ENCODE measurements at regions not wholly inside any gene's neighbourhood (a gene's known extent, or its start where the extent isn't known, plus 50 kb on each side); places are given as distances from the start of the nearest gene placed in this dataset.

DNA sequence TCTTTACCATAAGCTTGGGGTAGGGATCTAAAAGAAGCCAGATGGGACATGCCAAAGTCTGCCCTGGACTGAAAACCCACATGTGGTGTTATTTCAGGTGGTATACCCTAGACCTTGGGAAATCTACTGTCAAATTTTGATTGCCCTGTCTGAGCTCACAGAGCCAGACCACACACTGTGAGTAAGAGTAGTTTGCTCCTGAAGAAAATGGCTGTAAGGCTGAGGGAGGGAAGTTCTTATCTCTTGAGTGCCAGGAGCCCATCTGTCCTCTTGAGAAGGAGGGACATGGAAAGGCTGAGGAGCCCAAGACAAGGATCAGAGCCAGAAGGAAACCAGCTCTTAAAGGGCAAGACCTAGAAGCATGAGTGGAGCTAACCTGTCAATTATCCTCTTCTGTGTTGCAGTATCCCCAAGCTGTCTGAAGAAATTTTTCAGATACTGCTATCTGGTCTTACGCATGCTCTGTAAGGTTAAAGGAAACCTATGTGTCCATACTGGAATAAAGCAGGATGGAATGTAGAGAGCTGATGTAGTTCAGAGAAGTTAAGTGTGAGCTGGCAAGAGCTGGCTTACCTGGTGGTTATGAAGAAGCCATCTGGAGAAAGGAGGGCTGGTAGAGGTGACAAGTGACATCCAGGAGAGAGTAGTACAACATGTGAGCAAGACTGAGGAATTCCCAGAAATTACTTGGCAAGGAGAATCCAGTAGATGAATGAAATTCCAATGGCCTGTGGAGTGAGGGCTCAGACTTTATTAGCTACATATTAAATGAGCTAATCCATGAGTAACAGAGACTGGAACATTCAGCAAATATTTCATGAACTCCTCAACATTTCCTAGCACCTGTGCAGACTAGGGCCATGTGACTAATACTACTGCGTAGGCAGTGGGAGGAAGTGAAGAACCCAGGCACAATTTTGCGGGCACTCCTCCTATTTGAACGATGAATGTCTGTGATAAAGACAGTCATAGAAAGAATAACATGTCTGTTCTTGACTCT is 389.1 kb upstream of the KIF2A start:
- H3K4me3 ChIP-seq = no peak overlapping the region
- DNase-seq (ENCODE audit: low read depth in 1 of 2, low spot score in 1 of 2) = no peak
- peaks cover 6% of the 10 kb centered on the region for H3K4me1 ChIP-seq (ENCODE audit: low read depth)
- no peaks in the 10 kb centered on the region for H3K36me3 ChIP-seq
- H3K27me3 ChIP-seq = no peaks in the 10 kb centered on the region
- TF ChIP-seq, protein P1, sequence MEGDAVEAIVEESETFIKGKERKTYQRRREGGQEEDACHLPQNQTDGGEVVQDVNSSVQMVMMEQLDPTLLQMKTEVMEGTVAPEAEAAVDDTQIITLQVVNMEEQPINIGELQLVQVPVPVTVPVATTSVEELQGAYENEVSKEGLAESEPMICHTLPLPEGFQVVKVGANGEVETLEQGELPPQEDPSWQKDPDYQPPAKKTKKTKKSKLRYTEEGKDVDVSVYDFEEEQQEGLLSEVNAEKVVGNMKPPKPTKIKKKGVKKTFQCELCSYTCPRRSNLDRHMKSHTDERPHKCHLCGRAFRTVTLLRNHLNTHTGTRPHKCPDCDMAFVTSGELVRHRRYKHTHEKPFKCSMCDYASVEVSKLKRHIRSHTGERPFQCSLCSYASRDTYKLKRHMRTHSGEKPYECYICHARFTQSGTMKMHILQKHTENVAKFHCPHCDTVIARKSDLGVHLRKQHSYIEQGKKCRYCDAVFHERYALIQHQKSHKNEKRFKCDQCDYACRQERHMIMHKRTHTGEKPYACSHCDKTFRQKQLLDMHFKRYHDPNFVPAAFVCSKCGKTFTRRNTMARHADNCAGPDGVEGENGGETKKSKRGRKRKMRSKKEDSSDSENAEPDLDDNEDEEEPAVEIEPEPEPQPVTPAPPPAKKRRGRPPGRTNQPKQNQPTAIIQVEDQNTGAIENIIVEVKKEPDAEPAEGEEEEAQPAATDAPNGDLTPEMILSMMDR (IDR thresholded peaks at IDR 0.05; ENCODE audit: low read depth, low read length) = no peak
- no peaks in the 10 kb centered on the region for H3K9me3 ChIP-seq (ENCODE audit: low read depth)
- no peak overlapping the region for H3K27ac ChIP-seq

GRCh38 chr5:61918611-61919010 is 387.4 kb upstream of the KIF2A start:
- TF ChIP-seq, protein P1 (IDR thresholded peaks at IDR 0.05; ENCODE audit: low read depth, low read length) = no peak
- H3K4me3 ChIP-seq = no peak overlapping the region
- no peaks in the 10 kb centered on the region for H3K9me3 ChIP-seq (ENCODE audit: low read depth)
- no peak overlapping the region for H3K27ac ChIP-seq
- H3K36me3 ChIP-seq = no peaks in the 10 kb centered on the region
- peaks cover 6% of the 10 kb centered on the region for H3K4me1 ChIP-seq (ENCODE audit: low read depth)
- H3K27me3 ChIP-seq = no peaks in the 10 kb centered on the region
- DNase-seq (ENCODE audit: low read depth in 1 of 2, low spot score in 1 of 2) = no peak

GRCh38 chr5:61919920-61920319 is 386.1 kb upstream of the KIF2A start:
- Histone ChIP-seq H3K27me3 (no peaks in the 10 kb centered on the region), H3K9me3 (ENCODE audit: low read depth) (no peaks in the 10 kb centered on the region), H3K4me1 (ENCODE audit: low read depth) (peaks cover 6% of the 10 kb centered on the region), H3K4me3 (no peak overlapping the region), H3K36me3 (no peaks in the 10 kb centered on the region), H3K27ac (no peak overlapping the region)
- TF ChIP-seq, protein P1 (IDR thresholded peaks at IDR 0.05; ENCODE audit: low read depth, low read length) = no peak
- no peak for DNase-seq (ENCODE audit: low read depth in 1 of 2, low spot score in 1 of 2)

GRCh38 chr5:61924251-61924650 is 381.8 kb upstream of the KIF2A start:
- TF ChIP-seq, protein P1 (IDR thresholded peaks at IDR 0.05; ENCODE audit: low read depth, low read length) = no peak
- no peak for DNase-seq (ENCODE audit: low read depth in 1 of 2, low spot score in 1 of 2)
- Histone ChIP-seq H3K4me1 (ENCODE audit: low read depth) (no peaks in the 10 kb centered on the region), H3K36me3 (no peaks in the 10 kb centered on the region), H3K27me3 (no peaks in the 10 kb centered on the region), H3K27ac (no peak overlapping the region), H3K9me3 (ENCODE audit: low read depth) (no peaks in the 10 kb centered on the region), H3K4me3 (no peak overlapping the region)

DNA sequence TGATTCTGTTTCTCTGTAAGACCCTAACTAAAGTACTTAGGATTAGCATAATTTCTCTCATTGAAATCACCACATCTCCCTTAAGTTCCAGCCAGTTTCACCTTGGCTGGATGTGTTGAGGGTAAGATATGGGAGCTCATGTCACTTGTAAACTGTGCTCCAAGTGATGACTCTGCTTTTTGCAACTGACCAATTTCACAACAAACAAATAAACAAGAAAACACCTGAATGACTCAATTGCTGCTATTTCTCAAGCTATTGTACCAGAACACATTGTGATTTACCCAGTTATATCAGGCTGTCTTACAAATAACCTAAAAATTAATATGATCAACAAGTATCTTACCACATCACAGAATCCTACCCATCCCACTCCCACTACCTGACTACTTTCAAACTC is 379.1 kb upstream of the KIF2A start:
- TF ChIP-seq, protein P1 (IDR thresholded peaks at IDR 0.05; ENCODE audit: low read depth, low read length) = no peak
- DNase-seq (ENCODE audit: low read depth in 1 of 2, low spot score in 1 of 2) = no peak
- Histone ChIP-seq H3K4me1 (ENCODE audit: low read depth) (no peaks in the 10 kb centered on the region), H3K27ac (no peak overlapping the region), H3K9me3 (ENCODE audit: low read depth) (no peaks in the 10 kb centered on the region), H3K4me3 (no peak overlapping the region), H3K27me3 (no peaks in the 10 kb centered on the region), H3K36me3 (no peaks in the 10 kb centered on the region)

Measured in cardiac muscle cell (in vitro differentiated cells and primary cell).